CD4-positive, alpha-beta memory T cell (primary cell): ENCODE measurements at regions not wholly inside any gene's neighbourhood (a gene's known extent, or its start where the extent isn't known, plus 50 kb on each side); places are given as distances from the start of the nearest gene placed in this dataset. TPM values are rescaled to one million over a fixed set of nuclear protein-coding genes. Genes with fewer than 3 reads are reported as not detected.

Source experiments
- microRNA-seq: library from miRNA; unstranded; fragments of <30 nt; microRNA quantifications from one replicate; pipeline ENCODE4 v1.2.0, GENCODE V29; 2021; ENCODE audit warnings: borderline replicate concordance, borderline number of aligned reads, borderline microRNAs expressed, mixed read lengths

Small RNA genes lying in the stretch of these regions (microRNA-seq; reads per million reads assigned to microRNA genes)
- not detected for gene MIR551B
